GM19467 (cell line): ENCODE measurements at regions not wholly inside any gene's neighbourhood (a gene's known extent, or its start where the extent isn't known, plus 50 kb on each side); places are given as distances from the start of the nearest gene placed in this dataset.

Experiments
- ATAC-seq: cut with Tn5 transposase; IDR thresholded peaks from one replicate; pipeline ENCODE4 v1.9.1; 2021; ENCODE audit warnings: mild to moderate bottlenecking, moderate library complexity; ENCODE audit not compliant: unreplicated experiment

DNA sequence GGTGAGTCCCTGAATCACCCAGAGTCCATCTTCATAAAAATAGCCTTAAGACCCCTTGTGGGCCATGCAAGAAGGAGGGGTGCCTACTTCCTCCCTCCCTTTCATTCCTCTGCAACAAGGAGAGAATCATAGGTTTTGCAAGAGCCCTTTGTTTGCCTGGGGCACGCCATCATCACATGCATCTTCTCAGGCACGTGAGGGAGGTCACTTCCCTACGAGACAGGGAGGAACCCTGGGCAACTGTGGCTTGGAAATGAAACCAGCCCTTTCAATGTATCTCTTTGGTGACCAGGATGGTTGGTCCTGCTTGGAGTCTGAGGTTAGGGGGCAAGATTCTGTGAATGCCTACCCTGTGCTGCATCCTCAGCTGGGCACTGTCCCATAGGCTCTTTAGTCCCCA is 194.8 kb downstream of the MAFB start:
- ATAC-seq, result no peak

DNA sequence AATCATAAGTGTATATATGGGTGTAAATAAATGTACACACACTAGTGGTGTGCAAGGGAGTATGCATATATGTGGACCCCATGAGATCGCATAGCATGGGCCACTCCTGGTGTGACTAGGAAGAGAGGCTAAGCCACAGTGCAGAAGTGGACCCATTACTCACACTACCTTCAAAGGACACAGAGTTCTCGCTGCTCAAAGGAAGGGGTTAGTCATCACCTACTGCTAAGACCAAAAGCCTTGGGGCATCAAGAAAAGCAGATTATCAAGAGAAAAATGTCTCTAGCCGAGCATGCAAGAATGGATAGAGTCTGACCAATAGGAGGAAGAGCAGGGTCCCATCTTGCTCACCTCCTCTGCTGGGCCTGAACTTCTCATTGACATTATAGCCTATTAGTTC is 195.5 kb downstream of the MAFB start:
- ATAC-seq, result no peak

DNA sequence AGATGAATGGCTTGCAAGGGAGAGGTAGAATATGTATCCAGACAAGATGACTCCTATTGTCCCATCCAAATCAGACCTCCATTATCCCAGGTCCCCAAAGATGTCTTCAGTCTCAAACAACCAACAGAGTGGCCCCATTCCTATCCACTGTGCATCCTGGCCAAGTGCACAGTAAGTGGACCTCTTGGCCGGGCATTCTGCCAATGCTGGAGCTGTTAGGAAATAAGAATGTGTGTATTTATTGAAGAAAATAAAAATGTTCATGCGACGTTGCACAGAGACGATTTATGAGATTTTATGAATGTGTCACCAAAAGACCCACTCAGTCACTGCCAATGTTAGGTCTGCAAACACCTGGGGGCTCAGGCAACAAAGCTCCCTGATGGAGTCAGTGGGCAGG is 196.0 kb downstream of the MAFB start:
- no peak for ATAC-seq

DNA sequence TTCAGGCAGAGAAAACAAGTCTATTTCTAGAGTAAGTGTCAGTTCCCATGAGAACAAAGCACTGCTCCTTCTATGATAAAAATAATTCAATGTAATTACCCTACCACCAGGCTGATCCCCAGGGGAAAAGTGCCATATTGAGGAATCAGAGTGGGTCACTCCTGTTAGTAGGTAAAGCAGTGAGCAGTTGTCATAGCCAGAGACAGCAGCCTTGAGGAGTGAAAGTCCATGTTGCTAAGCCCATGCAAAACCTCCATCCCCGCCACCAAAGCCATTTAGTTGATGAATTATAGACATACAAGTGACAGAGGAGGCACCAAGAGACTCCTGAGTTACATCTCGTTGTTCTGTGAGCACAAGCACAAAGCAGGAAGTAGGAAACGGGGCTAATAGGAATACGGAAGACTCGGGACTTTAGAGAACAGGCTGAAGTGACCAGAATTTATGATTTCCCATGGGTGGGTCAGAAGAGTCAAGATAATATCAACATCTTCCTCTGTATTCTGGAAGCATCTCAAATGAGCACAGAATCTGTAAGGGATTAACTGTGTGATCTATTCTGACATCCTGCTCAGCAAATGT is 197.9 kb downstream of the MAFB start:
- no peak for ATAC-seq

DNA sequence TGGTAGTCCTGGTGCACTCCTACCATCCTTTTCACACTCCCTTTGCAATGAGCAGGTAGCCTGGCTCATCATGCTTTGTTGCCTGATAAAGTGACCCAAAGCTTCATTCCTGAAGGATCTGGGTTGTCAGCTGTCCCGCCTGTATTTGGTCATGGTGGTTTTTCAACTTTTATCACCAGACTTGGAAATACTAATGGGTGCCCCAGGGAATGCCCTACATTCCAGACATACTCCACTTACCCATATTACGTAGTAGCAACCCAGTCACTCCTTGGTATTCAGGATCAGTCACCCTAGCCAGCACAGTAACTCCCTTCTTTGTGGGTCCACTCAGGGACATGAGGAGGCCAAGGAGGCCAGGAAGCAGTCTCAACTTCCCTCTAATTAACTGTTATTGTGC is 199.2 kb downstream of the MAFB start:
- ATAC-seq, result no peak

DNA sequence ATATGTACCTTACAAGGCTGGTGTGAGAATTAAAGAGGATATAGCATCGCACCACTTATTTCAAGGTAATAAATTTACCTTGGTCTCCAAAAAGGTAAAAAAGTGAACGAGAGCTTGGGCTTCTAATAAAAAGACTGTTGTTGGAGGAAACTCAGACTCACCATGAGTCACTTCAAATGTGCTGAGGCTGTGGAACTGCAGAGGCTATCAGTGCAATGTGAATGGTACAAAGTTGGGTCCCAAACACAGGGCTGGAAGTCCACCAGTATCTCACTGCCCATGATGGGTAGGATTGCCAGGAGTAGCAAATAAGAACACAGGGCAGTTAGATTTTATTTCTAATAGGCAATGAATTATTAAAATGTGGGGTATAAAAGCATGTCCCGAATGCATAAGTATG is 200.6 kb downstream of the MAFB start:
- no peak for ATAC-seq

DNA sequence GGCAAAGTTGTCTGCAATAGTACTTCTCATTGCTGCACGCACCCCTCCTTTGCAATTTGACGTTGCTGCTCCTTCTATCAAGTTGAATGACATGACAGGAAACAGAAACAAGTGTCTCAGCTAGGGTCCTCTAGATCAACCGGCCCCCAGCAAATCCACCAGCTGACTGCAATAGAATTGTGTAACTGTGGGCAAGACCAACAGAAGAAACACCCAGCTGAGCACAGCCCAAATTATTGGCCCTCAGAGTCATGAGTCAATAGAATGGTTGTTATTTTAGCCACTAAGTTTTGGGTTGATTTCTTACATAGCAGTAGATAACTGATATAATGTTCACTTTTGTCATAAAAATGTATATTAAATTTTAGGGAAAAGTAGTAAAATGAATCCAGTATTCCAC is 202.7 kb downstream of the MAFB start:
- ATAC-seq, result no peak

DNA sequence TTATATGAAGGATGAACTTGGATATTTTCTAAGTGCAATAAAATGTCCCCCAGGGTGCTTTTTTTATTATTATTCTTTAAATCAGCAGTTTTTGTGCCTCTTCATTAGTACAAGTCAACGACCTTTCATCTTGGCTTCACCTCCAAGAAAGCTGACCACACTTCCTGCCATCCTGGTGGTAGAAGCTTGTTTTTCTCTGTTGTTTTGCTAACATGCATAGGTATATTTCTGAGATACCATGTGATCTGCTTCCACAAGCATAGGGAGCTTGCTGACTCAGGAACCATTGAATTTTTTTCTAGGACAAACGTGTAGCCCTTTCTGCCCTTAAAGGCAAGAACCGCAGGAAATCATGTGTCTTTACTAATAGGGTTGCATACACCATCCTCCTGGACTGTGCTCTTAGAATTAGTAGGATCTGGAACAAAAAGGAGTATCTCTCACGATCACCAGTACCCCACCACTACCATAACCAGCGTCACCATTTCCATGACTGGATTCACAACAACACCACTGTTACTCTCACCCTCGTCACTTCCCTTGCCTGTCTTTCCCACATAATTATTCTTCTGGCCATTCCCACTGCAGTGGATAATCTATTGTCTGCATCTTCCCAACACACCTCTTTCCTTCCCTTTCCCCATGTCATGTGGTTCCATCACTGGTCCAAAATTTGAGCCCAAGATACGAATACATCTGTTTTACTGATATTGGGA is 207.1 kb downstream of the MAFB start:
- no peak for ATAC-seq

DNA sequence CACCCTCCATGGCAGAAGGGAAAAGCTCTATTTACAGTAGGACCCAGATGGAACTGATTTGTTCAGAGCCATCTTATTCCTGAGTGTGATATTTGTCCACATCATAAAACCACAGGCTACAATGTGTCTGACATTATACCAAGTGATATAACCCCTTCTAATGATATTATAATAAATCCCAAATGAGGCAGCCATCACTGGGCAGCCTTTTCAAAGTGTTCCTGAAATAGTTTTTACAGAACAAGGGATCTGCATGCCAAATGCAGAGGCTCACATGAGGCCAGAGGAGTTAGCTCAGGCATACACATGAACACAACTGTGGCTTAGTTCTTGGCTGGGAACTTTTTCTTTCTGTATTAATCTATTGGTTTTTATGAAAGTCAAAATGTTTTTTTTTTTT is 207.7 kb downstream of the MAFB start:
- no peak for ATAC-seq

DNA sequence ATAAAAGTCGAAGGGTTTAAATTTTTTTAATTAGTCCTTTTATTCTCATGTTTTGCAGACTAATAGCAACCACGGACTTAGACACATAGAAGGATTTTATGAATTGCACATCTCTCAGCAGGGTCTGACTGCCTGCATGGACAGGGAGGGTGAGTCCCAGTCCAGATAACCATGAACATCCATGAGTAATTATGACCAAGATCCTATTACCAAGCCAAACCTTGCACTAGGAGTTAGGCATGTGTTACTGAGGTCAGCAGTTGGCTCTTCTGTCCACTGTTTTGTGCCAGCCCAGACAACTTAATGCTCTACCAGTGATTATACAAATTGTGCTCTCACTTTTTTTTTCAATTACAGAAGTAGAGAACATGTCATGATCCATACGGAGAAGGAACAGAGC is 211.2 kb downstream of the MAFB start:
- no peak for ATAC-seq

DNA sequence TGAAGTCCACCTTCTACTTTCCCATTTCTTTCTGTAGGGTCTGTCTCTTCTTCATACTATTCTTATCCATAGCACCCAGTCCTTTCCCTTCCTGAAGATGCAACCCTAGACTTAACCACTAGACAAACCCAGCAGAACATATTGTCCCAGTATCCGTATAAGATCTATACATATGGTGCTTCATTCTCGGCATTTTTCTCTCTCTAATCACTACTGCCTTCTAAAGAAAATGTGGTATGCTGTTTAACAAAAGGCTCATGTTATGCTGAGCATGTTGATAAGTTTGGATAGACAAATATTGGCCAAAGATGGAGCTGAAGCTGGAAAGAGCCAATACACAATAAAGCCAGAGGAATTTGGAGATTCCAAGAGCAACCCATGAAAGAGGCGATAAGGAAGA is 212.6 kb downstream of the MAFB start:
- no peak for ATAC-seq

DNA sequence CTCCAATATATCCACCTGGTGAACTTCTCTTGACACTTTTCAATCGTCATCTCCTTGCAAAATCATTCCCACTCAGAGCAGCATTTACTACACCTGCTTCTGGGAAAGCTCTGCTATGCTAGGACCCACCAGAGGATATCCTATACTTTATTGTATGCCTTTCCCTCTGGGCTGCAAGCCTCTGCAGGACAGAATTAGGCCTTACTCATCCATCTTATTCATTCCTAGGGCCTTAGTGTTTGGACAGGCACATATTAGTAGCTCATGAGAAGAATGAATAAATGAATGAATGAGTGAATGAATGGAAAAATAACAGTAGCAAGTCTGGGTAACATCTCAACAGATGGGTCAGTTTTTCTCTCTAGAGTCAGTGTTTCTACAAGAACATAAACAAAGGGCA is 216.1 kb downstream of the MAFB start:
- no peak for ATAC-seq

DNA sequence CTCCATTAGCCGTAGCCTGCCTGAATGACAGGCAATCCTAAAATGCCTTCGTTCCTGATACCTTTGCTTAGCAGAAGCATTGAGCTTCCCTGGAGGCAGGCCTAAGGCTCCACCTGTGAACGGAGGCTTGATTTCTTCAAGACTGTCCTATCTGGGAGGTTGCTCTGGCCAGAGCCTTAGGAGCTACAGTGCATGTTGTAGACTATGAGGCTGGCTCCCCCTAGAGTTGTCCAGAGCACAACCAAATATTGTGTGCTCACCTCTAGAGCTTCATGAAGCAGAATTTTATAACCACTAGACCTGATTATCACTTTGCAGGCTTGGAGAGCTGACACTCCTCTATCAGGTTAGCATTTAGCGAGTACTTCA is 217.8 kb downstream of the MAFB start:
- no peak for ATAC-seq

DNA sequence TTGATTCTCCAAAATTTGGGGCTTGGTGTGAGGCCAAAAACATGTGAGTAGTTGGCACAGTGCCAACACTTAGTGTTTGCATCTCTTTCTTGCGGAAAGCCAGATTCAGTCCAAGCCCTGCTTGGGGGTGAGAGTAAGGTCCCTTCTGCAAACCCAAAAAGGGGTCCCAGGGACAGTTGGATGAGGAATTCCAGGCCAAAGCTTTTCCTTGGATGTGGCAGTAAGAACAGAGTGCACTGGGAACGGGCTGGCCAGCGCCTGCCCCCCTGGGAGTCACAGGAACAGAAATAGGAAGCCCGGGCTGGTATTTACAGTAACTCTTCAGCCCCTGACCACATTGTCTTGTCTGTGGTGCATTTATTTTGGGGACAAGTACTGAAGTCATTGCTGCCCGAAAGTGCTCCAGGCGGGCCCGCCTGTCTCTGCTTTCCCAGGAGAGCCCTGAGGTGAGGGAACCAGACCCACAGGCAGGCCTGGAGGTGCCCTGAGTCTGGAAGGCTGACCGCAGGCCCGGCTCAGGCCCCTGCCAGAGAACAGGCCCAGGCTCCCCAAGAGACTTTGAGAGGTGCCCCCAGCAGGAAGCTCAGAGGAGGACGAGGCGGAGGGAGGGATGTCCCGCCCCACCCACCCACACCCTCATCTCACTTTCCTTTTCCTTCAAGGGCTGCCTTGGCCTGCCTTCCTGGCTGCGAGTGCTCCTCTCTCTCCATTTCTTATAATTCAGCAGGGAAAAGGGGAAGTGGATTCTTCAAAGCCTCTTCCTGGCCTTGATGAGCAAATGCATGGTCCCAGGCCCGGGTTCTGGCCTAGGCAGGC is 218.4 kb downstream of the MAFB start:
- no peak for ATAC-seq

DNA sequence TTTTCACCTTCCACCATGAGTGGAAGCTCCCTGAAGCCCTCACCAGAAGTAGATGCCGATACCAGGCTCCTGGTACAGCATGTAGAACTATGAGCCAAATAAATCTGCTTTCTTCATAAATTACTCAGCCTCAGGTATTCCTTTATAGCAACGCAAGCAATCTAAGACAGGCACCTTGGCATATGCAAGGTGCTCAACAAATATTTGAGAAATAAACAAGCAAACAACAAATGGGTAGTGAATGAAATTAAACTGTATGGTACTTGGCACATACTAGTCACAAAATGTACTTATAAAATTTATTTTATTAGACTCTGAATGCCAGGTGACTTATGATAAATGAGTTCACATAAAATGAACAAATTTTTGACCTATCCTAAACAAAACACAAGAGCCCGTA is 220.3 kb downstream of the MAFB start:
- ATAC-seq, result no peak

DNA sequence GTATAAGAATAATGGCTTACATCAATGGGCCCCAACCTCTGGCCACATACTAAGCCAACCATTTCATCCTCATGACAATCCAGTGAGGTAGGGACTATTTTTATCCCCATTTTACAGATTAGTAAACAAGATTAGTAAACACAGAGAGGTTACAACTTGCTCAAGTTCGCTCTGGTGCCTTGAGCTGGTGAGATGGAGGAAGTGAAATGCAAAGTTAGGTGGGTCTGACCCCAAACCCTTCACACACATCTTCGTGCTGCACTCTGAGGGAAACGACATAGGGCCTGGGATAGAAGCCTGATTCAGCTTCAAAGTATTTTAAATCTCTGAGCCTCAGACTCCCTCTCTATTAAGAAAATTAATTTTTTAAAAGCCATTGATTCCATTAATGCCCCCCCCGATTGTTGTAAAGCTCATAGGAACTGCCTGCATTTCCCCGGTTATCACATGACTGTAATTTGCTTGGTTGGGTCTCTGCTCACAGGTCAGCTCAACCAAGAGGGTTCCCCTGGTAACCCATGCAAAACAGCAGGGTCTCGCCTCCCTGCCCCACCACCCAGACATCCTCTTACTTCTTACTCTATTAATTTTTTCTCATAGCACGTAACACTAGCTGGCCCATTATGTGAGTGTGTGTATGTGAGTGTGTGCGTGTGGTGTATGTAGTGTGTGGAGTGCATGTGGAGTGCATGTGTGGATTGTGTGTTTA is 221.2 kb downstream of the MAFB start:
- no peak for ATAC-seq

DNA sequence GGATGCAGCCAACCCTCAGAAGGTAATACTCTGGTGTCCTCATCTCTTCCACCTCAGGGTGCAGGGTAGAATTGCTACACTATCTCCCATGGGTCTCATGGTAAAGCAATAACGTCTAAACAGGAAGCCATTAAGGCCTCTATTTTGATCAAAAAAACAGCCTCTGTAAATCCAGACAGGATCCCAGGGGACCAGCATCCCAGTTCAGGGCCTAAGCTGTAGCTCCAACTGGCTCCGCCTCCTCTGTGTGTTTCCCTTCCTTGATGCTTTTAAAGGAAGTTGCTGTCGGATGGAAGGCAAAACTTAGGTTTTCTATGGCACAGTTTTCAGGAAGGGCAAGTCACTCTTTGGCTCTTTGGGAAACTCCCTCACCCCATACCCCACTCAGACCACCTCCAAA is 222.0 kb downstream of the MAFB start:
- ATAC-seq, result no peak

DNA sequence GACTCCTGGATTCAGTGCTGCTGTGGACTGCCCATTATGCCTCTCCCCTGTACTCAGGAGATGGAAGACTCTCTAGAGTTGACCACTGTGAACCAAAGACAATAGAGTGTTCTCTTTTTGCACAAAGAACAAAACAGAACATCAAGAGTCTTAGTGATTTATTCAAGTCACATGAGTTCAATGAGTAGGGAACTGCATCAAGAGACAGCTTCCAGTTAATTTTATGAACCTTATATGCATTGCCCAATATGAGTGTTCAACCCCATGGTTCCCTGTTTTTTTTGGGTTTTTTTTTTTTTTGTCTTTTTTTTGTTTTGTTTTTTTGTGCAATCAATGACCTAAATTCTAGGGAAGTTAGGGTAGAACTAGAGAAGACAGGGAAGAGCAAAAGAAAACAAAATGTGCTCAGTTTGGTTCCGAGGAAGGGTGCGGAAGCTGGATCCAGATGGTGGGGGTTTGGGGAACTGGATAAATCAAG is 224.3 kb downstream of the MAFB start:
- ATAC-seq, result no peak

DNA sequence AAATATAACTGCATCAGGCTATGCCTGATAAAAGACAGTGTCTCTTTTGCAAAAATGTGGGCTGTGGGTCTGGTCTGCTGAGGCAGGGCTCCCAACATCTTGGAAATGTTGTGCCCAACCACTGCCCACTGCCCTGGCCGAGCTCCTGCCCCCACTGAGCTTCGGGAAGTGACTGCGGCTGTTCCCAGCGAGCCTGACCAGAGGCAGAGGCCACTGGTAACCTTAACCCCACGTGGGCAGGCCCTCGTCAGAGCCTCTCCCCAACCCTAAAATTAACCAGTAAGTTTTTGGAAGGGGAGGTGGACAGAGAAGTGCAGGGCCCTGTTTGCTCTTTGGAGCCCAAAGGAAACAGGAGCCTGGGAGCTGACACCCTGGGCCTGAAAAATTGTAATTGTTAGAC is 225.9 kb downstream of the MAFB start:
- no peak for ATAC-seq

DNA sequence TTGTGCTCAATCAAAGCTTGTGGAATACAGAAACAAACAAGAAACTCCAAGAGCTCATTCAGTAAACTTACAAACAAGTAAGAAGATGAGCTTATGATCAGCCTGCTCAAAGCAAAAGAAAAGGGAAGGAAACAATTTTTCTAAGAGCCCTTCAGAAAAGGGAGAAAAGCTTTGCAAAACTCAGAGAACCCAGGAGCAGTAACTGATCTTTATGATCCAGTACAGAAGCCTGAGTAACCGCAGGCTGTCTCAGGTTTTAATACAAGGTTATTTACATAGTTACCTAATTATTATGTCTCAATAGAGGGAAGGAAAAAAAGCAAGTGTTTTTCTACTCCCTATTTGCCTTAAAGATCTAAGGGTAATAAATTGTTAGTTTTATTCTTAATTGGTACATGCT is 226.5 kb downstream of the MAFB start:
- ATAC-seq, result no peak

DNA sequence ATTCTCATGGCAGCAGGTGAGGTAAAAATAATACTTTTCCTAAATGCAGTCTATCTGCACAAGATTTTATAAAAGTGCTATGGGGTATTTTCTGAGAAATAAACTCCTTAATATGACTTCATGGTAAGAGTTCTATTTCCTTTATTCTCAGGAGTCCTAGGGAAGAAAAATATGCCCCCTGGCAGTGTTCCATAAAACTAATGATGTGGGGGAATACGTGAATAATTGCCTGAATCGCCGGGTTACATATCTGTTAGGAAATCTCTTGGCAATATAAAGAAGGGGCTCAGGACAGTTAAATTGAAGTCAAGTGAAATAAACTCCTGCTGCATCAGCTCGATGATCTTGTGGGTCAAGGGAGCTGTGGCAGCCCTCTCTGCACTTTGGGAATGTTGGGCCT is 229.7 kb downstream of the MAFB start:
- no peak for ATAC-seq

DNA sequence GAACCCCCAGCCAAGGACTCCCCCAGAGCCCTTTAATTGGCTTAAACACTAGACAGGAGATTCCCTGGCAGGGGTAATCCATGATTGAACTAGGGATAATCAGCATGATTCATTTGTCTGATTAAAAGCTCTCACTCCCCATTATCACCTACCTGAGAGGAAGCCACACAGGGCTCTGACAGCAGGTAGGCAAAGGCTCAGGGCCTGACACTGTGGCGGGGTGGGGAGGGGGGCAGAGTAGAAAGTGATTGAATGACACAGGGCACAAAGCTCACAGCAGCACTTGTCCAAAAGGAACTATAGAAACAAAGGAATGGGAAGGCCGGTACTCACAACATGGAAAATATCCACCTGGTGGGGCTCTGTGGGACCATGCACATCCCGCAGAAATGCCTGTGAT is 231.6 kb downstream of the MAFB start:
- no peak for ATAC-seq
